GM23338 (cell line): ENCODE measurements at regions not wholly inside any gene's neighbourhood (a gene's known extent, or its start where the extent isn't known, plus 50 kb on each side); places are given as distances from the start of the nearest gene placed in this dataset.

Source experiments
- ATAC-seq: fragments of 200-7000 bp; cut with Tn5 transposase; 3 replicates; pipeline ENCODE4 v1.9.1; 2020
- DNase-seq: peaks from one replicate; pipeline ENCODE4 v3.0.0-alpha.2; 2015; ENCODE audit warnings: low spot score
- H2AFZ ChIP-seq: fragments of 200-600 bp; sonication (generic); 2 replicates; pipeline ENCODE4 v1.8.0; 2016; ENCODE audit warnings: antibody characterized with exemption, mild to moderate bottlenecking, moderate library complexity
- H3F3A ChIP-seq: fragments of 200-600 bp; sonication (generic); replicated peaks from 2 replicates; pipeline ENCODE4 v1.8.0; 2017; ENCODE audit warnings: antibody characterized with exemption, mixed run types, low read depth
- H3K27ac ChIP-seq: fragments of 200-600 bp; sonication (generic); 2 replicates; pipeline ENCODE4 v1.6.1; 2016; ENCODE audit warnings: low read depth
- H3K27me3 ChIP-seq: fragments of 200-600 bp; sonication (generic); 2 replicates; pipeline ENCODE4 v1.8.0; 2016; ENCODE audit warnings: mild to moderate bottlenecking, mixed run types, moderate library complexity; ENCODE audit not compliant: insufficient read depth
- H3K36me3 ChIP-seq: fragments of 200-600 bp; sonication (generic); 2 replicates; pipeline ENCODE4 v1.8.0; 2016; ENCODE audit warnings: mild to moderate bottlenecking; ENCODE audit not compliant: insufficient read depth
- H3K4me1 ChIP-seq: fragments of 200-600 bp; sonication (generic); 2 replicates; pipeline ENCODE4 v1.8.0; 2016; ENCODE audit warnings: mild to moderate bottlenecking, moderate library complexity; ENCODE audit not compliant: insufficient read depth
- H3K4me2 ChIP-seq: fragments of 200-600 bp; sonication (generic); 2 replicates; pipeline ENCODE4 v1.7.1; 2017; ENCODE audit warnings: mixed run types
- H3K4me3 ChIP-seq: fragments of 200-600 bp; sonication (generic); 2 replicates; pipeline ENCODE4 v1.6.1; 2016; ENCODE audit warnings: mixed run types
- H3K79me2 ChIP-seq: fragments of 200-600 bp; sonication (generic); replicated peaks from 2 replicates; pipeline ENCODE4 v1.8.0; 2017; ENCODE audit warnings: mild to moderate bottlenecking; ENCODE audit not compliant: insufficient read depth
- H3K9me2 ChIP-seq: fragments of 200-600 bp; sonication (generic); 2 replicates; pipeline ENCODE4 v1.8.0; 2017; ENCODE audit not compliant: insufficient read depth
- H4K20me1 ChIP-seq: fragments of 200-600 bp; sonication (generic); replicated peaks from 2 replicates; pipeline ENCODE4 v1.8.0; 2017; ENCODE audit warnings: mild to moderate bottlenecking; ENCODE audit not compliant: insufficient read depth
- H3K27ac Mint-ChIP-seq: 2 replicates; pipeline ENCODE4 v1.8.0; 2020; ENCODE audit warnings: inconsistent platforms, mild to moderate bottlenecking, moderate library complexity, mixed read lengths
- H3K27me3 Mint-ChIP-seq: 3 replicates; pipeline ENCODE4 v1.8.0; 2022; ENCODE audit warnings: low read depth, mild to moderate bottlenecking, moderate library complexity, mixed read lengths, inconsistent platforms; ENCODE audit not compliant: insufficient read depth, poor library complexity
- H3K36me3 Mint-ChIP-seq: 3 replicates; pipeline ENCODE4 v1.8.0; 2021; ENCODE audit warnings: low read depth, mild to moderate bottlenecking, inconsistent platforms, moderate library complexity, mixed read lengths
- H3K4me1 Mint-ChIP-seq: 3 replicates; pipeline ENCODE4 v1.8.0; 2020; ENCODE audit warnings: mild to moderate bottlenecking, inconsistent platforms, mixed read lengths
- H3K4me3 Mint-ChIP-seq: 3 replicates; pipeline ENCODE4 v1.8.0; 2021; ENCODE audit warnings: moderate library complexity, mild to moderate bottlenecking, inconsistent platforms, mixed read lengths
- H3K9me3 Mint-ChIP-seq: 3 replicates; pipeline ENCODE4 v1.8.0; 2020; ENCODE audit warnings: moderate library complexity, mild to moderate bottlenecking, inconsistent platforms, mixed read lengths
- CREB1 ChIP-seq: fragments of 250-450 bp; sonication (Bioruptor Pico); IDR thresholded peaks from 2 replicates; pipeline ENCODE4 v1.5.0; 2020; ENCODE audit warnings: low read depth, mild to moderate bottlenecking, moderate library complexity
- EZH2 ChIP-seq: fragments of 200-600 bp; sonication (generic); IDR thresholded peaks from one replicate; pipeline ENCODE4 v1.8.0; 2017; ENCODE audit warnings: antibody characterized with exemption, mild to moderate bottlenecking, low read depth; ENCODE audit not compliant: unreplicated experiment
- JUNB ChIP-seq: IDR thresholded peaks from one replicate; pipeline ENCODE4 v1.6.1; 2016; ENCODE audit warnings: antibody characterized with exemption; ENCODE audit not compliant: unreplicated experiment
- NANOG ChIP-seq: IDR thresholded peaks from 2 replicates; pipeline ENCODE4 v1.6.1; 2016; ENCODE audit warnings: antibody characterized with exemption, borderline replicate concordance
- POLR2AphosphoS5 ChIP-seq: IDR thresholded peaks from 2 replicates; pipeline ENCODE4 v1.6.1; 2016; ENCODE audit warnings: antibody characterized with exemption, low read depth
- STAT1 ChIP-seq: IDR thresholded peaks from one replicate; pipeline ENCODE4 v1.6.1; 2016; ENCODE audit warnings: antibody characterized with exemption; ENCODE audit not compliant: unreplicated experiment
- ZNF331 ChIP-seq: fragments of 250-450 bp; sonication (Bioruptor Pico); IDR thresholded peaks from 2 replicates; pipeline ENCODE4 v1.5.0; 2020; ENCODE audit warnings: low read depth, mild to moderate bottlenecking, moderate library complexity
- ZNF462 ChIP-seq: fragments of 250-450 bp; sonication (Bioruptor Pico); IDR thresholded peaks from 2 replicates; pipeline ENCODE4 v1.5.0; 2020; ENCODE audit warnings: mild to moderate bottlenecking, moderate library complexity
- TF ChIP-seq, protein P1 (sequence below): IDR thresholded peaks from one replicate; pipeline ENCODE4 v1.6.1; 2018; ENCODE audit warnings: antibody characterized with exemption; ENCODE audit not compliant: unreplicated experiment
- TF ChIP-seq, protein P2 (sequence below), 2 experiments: fragments of 200-600 bp in 1 of 2; sonication (generic) in 1 of 2; conservative IDR thresholded peaks; 2 replicates each; pipeline versions ENCODE4 v1.5.1 to v1.6.1; 2016 to 2017; ENCODE audit warnings: antibody characterized with exemption in 2 of 2, low read depth in 2 of 2, mild to moderate bottlenecking in 2 of 2, moderate library complexity in 1 of 2

GRCh38 chr11:115067471-115067870 is 389.1 kb downstream of the NXPE2 start:
- no peak overlapping the region for H3K27ac ChIP-seq
- Mint-ChIP-seq H3K27ac (no peak overlapping the region), H3K27me3 (peaks cover 4% of the 10 kb centered on the region)

DNA sequence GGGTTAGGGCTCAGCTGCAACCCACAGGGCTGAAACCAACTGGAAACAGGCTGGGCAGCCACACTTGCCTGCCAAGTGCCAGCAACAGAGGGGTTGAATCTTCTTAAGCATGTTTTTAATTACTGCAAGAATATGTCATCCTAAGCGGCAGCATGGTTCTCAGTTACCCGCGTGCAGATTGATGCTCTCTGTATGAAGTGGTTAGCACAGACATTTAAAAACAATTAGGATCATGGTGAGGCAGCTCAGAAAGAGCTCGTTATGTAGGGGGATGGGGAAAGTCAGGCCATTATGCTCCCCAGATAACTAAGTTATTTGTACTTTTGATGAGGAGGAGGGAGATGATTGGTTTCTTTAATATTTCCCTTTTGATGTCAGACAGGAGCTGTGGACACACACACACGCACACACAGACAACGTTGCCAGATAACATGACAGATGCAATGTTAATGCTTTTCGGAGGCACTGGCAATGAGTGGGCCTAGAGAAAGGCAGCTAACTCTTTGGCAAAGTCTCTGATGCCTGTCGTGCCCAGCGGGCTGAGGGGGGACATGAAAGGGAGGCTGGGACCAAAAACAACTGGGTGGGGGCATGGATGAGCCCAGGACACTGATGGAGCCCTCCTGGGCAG is 389.7 kb downstream of the NXPE2 start:
- no peak overlapping the region for H3K4me3 ChIP-seq
- ATAC-seq (no peak), DNase-seq (no peak)
- no peak overlapping the region for H3K27ac Mint-ChIP-seq
- H3K4me1 Mint-ChIP-seq = peaks cover 2% of the 10 kb centered on the region; the same call in 1 of the 3 replicates
- no peaks in the 10 kb centered on the region for H4K20me1 ChIP-seq
- H3K27me3 Mint-ChIP-seq = peaks cover 2% of the 10 kb centered on the region
- H3K79me2 ChIP-seq = no peaks in the 10 kb centered on the region
- no peaks in the 10 kb centered on the region for H3K36me3 Mint-ChIP-seq
- H3K27me3 ChIP-seq = no peaks in the 10 kb centered on the region
- no peak overlapping the region for H3K4me3 Mint-ChIP-seq
- no peak overlapping the region for H3K27ac ChIP-seq
- no peak overlapping the region for H2AFZ ChIP-seq
- H3K4me2 ChIP-seq = no peak overlapping the region
- H3K9me3 Mint-ChIP-seq = no peaks in the 10 kb centered on the region
- H3K9me2 ChIP-seq = no peaks in the 10 kb centered on the region
- H3F3A ChIP-seq = no peaks in the 10 kb centered on the region
- H3K4me1 ChIP-seq = no peaks in the 10 kb centered on the region
- no peaks in the 10 kb centered on the region for H3K36me3 ChIP-seq
- TF ChIP-seq ZNF462 (CRISPR knock-in tag) = no peak
- TF ChIP-seq JUNB = no peak
- TF ChIP-seq, protein P1, sequence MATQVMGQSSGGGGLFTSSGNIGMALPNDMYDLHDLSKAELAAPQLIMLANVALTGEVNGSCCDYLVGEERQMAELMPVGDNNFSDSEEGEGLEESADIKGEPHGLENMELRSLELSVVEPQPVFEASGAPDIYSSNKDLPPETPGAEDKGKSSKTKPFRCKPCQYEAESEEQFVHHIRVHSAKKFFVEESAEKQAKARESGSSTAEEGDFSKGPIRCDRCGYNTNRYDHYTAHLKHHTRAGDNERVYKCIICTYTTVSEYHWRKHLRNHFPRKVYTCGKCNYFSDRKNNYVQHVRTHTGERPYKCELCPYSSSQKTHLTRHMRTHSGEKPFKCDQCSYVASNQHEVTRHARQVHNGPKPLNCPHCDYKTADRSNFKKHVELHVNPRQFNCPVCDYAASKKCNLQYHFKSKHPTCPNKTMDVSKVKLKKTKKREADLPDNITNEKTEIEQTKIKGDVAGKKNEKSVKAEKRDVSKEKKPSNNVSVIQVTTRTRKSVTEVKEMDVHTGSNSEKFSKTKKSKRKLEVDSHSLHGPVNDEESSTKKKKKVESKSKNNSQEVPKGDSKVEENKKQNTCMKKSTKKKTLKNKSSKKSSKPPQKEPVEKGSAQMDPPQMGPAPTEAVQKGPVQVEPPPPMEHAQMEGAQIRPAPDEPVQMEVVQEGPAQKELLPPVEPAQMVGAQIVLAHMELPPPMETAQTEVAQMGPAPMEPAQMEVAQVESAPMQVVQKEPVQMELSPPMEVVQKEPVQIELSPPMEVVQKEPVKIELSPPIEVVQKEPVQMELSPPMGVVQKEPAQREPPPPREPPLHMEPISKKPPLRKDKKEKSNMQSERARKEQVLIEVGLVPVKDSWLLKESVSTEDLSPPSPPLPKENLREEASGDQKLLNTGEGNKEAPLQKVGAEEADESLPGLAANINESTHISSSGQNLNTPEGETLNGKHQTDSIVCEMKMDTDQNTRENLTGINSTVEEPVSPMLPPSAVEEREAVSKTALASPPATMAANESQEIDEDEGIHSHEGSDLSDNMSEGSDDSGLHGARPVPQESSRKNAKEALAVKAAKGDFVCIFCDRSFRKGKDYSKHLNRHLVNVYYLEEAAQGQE = no peak
- TF ChIP-seq STAT1 = no peak
- TF ChIP-seq CREB1 = no peak
- TF ChIP-seq EZH2 = no peak
- no peak for TF ChIP-seq ZNF331 (CRISPR knock-in tag)
- no peak for TF ChIP-seq NANOG
- TF ChIP-seq, protein P2, sequence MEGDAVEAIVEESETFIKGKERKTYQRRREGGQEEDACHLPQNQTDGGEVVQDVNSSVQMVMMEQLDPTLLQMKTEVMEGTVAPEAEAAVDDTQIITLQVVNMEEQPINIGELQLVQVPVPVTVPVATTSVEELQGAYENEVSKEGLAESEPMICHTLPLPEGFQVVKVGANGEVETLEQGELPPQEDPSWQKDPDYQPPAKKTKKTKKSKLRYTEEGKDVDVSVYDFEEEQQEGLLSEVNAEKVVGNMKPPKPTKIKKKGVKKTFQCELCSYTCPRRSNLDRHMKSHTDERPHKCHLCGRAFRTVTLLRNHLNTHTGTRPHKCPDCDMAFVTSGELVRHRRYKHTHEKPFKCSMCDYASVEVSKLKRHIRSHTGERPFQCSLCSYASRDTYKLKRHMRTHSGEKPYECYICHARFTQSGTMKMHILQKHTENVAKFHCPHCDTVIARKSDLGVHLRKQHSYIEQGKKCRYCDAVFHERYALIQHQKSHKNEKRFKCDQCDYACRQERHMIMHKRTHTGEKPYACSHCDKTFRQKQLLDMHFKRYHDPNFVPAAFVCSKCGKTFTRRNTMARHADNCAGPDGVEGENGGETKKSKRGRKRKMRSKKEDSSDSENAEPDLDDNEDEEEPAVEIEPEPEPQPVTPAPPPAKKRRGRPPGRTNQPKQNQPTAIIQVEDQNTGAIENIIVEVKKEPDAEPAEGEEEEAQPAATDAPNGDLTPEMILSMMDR (conservative IDR thresholded peaks at IDR 0.05; ENCODE audit: low read depth in 2 of 2) = no peak
- TF ChIP-seq POLR2AphosphoS5 = no peak

More at GRCh38 chr11:115067471-115067870, 389.1 kb downstream of the NXPE2 start:
- Mint-ChIP-seq H3K9me3 (no peaks in the 10 kb centered on the region), H3K4me1 (peaks cover 2% of the 10 kb centered on the region; the same call in 1 of the 3 replicates), H3K36me3 (no peaks in the 10 kb centered on the region), H3K4me3 (no peak overlapping the region)
- Histone ChIP-seq H3K27me3 (no peaks in the 10 kb centered on the region), H3K4me3 (no peak overlapping the region), H3K36me3 (no peaks in the 10 kb centered on the region), H2AFZ (no peak overlapping the region), H3F3A (no peaks in the 10 kb centered on the region), H3K4me1 (no peaks in the 10 kb centered on the region), H3K4me2 (no peak overlapping the region), H3K79me2 (no peaks in the 10 kb centered on the region), H4K20me1 (no peaks in the 10 kb centered on the region), H3K9me2 (no peaks in the 10 kb centered on the region)
- DNase-seq (no peak), ATAC-seq (no peak)
- TF ChIP-seq CREB1 = no peak
